ENCODE measurements at regions not wholly inside any gene's neighbourhood (a gene's known extent, or its start where the extent isn't known, plus 50 kb on each side); places are given as distances from the start of the nearest gene placed in this dataset.

- no peak for ATAC-seq
- H3K4me1 Mint-ChIP-seq (ENCODE audit: low read depth) = no peaks in the 10 kb centered on the region
- peaks cover 1% of the 10 kb centered on the region for H3K9me3 Mint-ChIP-seq
- no peak for TF ChIP-seq CTCF (IDR thresholded peaks at IDR 0.05)
- H3K4me3 Mint-ChIP-seq = no peak overlapping the region
- DNase-seq = no peak
- H3K27me3 Mint-ChIP-seq = no peaks in the 10 kb centered on the region
- CTCF ChIA-PET = no interaction called here
- no peak overlapping the region for H3K27ac Mint-ChIP-seq
- POLR2A ChIA-PET = no interaction called here
- intact Hi-C loops (cut with micrococcal nuclease) = no loop called here
- no peaks in the 10 kb centered on the region for H3K36me3 Mint-ChIP-seq (ENCODE audit: low read depth)
Observed at GRCh38 chr2:199199797-199200196, 257.9 kb downstream of the SATB2 start.

GRCh38 chr2:199197448-199197847 is 260.3 kb downstream of the SATB2 start:
- no peak overlapping the region for H3K4me3 Mint-ChIP-seq
- DNase-seq = no peak
- no peaks in the 10 kb centered on the region for H3K4me1 Mint-ChIP-seq (ENCODE audit: low read depth)
- no peak overlapping the region for H3K27ac Mint-ChIP-seq
- intact Hi-C loops (cut with micrococcal nuclease) = no loop called here
- TF ChIP-seq CTCF (IDR thresholded peaks at IDR 0.05) = no peak
- H3K36me3 Mint-ChIP-seq (ENCODE audit: low read depth) = no peaks in the 10 kb centered on the region
- H3K9me3 Mint-ChIP-seq = no peaks in the 10 kb centered on the region
- no peak for ATAC-seq
- POLR2A ChIA-PET = no interaction called here
- CTCF ChIA-PET = no interaction called here
- H3K27me3 Mint-ChIP-seq = no peaks in the 10 kb centered on the region

DNA sequence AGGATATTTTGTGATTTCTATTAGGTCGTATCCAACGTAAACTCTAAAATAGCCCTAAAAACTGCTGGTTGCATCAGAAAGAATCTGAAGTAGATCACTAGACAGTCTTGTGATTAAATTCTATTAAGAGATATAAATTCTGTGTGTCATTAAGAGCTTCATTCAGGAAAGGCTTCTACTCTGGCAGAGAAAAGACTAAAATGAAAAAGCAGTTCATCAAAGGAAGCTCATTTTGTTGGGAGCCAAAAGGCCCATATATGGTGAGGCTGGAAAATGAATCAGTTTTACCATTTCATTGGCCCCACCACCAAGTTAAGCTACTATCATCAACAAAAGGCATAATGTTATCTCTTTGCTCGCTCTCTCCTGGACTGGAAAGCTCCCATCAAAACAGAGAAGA is 261.1 kb downstream of the SATB2 start:
- intact Hi-C loops (cut with micrococcal nuclease) = no loop called here
- POLR2A ChIA-PET = no interaction called here
- no peak for TF ChIP-seq CTCF (IDR thresholded peaks at IDR 0.05)
- Mint-ChIP-seq H3K9me3 (no peaks in the 10 kb centered on the region), H3K4me3 (no peak overlapping the region), H3K4me1 (ENCODE audit: low read depth) (no peaks in the 10 kb centered on the region), H3K36me3 (ENCODE audit: low read depth) (no peaks in the 10 kb centered on the region), H3K27me3 (no peaks in the 10 kb centered on the region), H3K27ac (no peak overlapping the region)
- DNase-seq (no peak), ATAC-seq (no peak)
- CTCF ChIA-PET = no interaction called here

DNA sequence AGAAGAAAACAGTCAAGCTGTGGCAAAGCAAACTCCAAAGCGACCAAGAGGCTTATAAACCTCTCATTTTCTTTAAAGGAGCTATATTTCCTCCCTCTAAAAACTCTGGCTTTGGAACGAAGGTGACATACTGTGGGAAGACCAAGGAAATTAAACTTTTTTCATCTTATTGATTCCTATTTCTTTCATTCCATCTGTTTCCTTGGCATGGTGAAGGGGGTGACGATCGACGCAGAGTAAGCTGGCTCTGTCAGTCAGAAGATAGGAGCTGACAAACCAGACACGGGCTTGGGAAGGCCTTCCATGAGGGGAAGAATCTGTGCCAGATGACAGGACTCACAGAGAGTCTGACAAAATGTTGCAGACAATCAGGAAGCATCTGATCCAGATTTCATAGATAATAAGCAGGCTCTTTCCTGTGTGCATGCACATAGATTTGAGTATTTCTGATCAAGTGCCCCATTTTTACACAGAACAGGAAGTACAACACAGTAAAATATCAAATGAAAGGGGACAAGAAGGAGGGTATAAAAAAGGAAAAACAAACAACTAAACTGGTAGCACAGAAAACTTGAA is 261.7 kb downstream of the SATB2 start:
- CTCF ChIA-PET = no interaction called here
- Mint-ChIP-seq H3K9me3 (no peaks in the 10 kb centered on the region), H3K4me1 (ENCODE audit: low read depth) (no peaks in the 10 kb centered on the region), H3K27me3 (no peaks in the 10 kb centered on the region), H3K27ac (no peak overlapping the region), H3K4me3 (no peak overlapping the region), H3K36me3 (ENCODE audit: low read depth) (no peaks in the 10 kb centered on the region)
- POLR2A ChIA-PET = no interaction called here
- ATAC-seq = no peak
- DNase-seq = no peak
- TF ChIP-seq CTCF (IDR thresholded peaks at IDR 0.05) = no peak
- intact Hi-C loops (cut with micrococcal nuclease) = no loop called here

DNA sequence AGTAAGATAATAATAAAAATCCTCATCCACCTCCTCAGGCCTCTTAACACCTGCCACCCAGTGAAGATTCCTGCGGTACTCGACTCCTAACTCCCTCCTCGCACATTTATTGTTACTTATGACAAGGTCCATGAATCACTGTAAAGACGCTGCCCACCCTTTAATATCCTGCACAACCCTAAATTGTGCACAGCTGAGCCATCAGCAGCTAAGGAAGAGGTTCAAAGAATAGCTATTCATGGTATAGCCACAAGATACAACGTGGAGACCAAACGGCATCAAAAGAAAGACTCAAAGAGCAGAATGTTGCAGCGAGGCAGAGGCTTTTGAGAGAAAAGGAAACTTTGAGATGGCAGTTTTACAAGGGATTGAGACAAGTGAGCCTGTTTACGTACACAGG is 266.3 kb downstream of the SATB2 start:
- ChIA-PET CTCF (no interaction called here), POLR2A (no interaction called here)
- TF ChIP-seq CTCF (IDR thresholded peaks at IDR 0.05) = no peak
- no peaks in the 10 kb centered on the region for H3K4me1 Mint-ChIP-seq (ENCODE audit: low read depth)
- intact Hi-C loops (cut with micrococcal nuclease) = no loop called here
- ATAC-seq = no peak
- H3K27ac Mint-ChIP-seq = no peak overlapping the region
- no peak overlapping the region for H3K4me3 Mint-ChIP-seq
- DNase-seq = no peak
- H3K9me3 Mint-ChIP-seq = no peaks in the 10 kb centered on the region
- no peaks in the 10 kb centered on the region for H3K36me3 Mint-ChIP-seq (ENCODE audit: low read depth)
- no peaks in the 10 kb centered on the region for H3K27me3 Mint-ChIP-seq

Data from activated CD8-positive, alpha-beta T cell treated with anti-CD3 and anti-CD28 coated beads for 36 hours (primary cell).